CD14-positive monocyte (primary cell): ENCODE measurements at regions not wholly inside any gene's neighbourhood (a gene's known extent, or its start where the extent isn't known, plus 50 kb on each side); places are given as distances from the start of the nearest gene placed in this dataset.

Source experiments
- DNase-seq, 3 donors: peaks; one replicate each; pipeline ENCODE4 v3.0.0-alpha.2; 2011 to 2022
- H2AFZ ChIP-seq: 2 replicates; pipeline ENCODE4 v1.6.0; 2012; ENCODE audit warnings: mild to moderate bottlenecking, low read depth, low read length, inconsistent platforms; ENCODE audit not compliant: insufficient read depth, poor library complexity, severe bottlenecking
- H3K27ac ChIP-seq, 2 donors: 1 replicate in 1 of 2; 2 replicates in 1 of 2; pipeline ENCODE4 v1.5.1; 2012 to 2013; ENCODE audit warnings: low read length in 2 of 2, control low read depth in 1 of 2, inconsistent platforms in 1 of 2, low read depth in 1 of 2, mild to moderate bottlenecking in 1 of 2
- H3K27me3 ChIP-seq, 2 donors: one replicate each; pipeline versions ENCODE4 v1.6.0 to v1.6.1; 2011 to 2013; ENCODE audit warnings: low read length in 2 of 2; ENCODE audit not compliant: control insufficient read depth in 2 of 2, insufficient read depth in 2 of 2
- H3K36me3 ChIP-seq, 2 donors: replicated peaks in 1 of 2; 1 replicate in 1 of 2; 2 replicates in 1 of 2; pipeline versions ENCODE4 v1.5.1 to v1.6.1; 2012 to 2013; ENCODE audit warnings: low read length in 2 of 2, control low read depth in 1 of 2, inconsistent platforms in 1 of 2, mild to moderate bottlenecking in 1 of 2; ENCODE audit not compliant: insufficient read depth in 2 of 2, control insufficient read depth in 1 of 2
- H3K4me1 ChIP-seq, 2 donors: 1 replicate in 1 of 2; 2 replicates in 1 of 2; pipeline versions ENCODE4 v1.5.1 to v1.6.1; 2012 to 2013; ENCODE audit warnings: low read length in 2 of 2, control low read depth in 1 of 2, inconsistent platforms in 1 of 2, mild to moderate bottlenecking in 1 of 2, moderate library complexity in 1 of 2; ENCODE audit not compliant: insufficient read depth in 2 of 2, control insufficient read depth in 1 of 2
- H3K4me2 ChIP-seq: replicated peaks from 2 replicates; pipeline ENCODE3; 2012; ENCODE audit warnings: low read length, moderate library complexity, mild to moderate bottlenecking; ENCODE audit not compliant: poor library complexity, severe bottlenecking; ENCODE audit errors: extremely low read depth
- H3K4me3 ChIP-seq, 3 experiments: fragments of 200-600 bp in 1 of 3; sonication (generic) in 1 of 3; replicated peaks in 1 of 3; 1 replicate in 2 of 3; 2 replicates in 1 of 3; pipeline ENCODE4 v1.5.1; 2011 to 2013; ENCODE audit warnings: low read length in 3 of 3, mild to moderate bottlenecking in 3 of 3, control low read depth in 2 of 3, low read depth in 2 of 3, inconsistent platforms in 1 of 3, moderate library complexity in 1 of 3
- H3K79me2 ChIP-seq: 2 replicates; pipeline ENCODE4 v1.6.0; 2012; ENCODE audit warnings: mild to moderate bottlenecking, control low read depth, inconsistent platforms, low read length, moderate library complexity; ENCODE audit not compliant: insufficient read depth
- H3K9ac ChIP-seq: 2 replicates; pipeline ENCODE4 v1.6.0; 2017; ENCODE audit warnings: low read length, mild to moderate bottlenecking; ENCODE audit not compliant: insufficient read depth, poor library complexity, severe bottlenecking
- H3K9me3 ChIP-seq, 2 donors: replicated peaks in 1 of 2; 1 replicate in 1 of 2; 2 replicates in 1 of 2; pipeline versions ENCODE4 v1.5.1 to v1.6.1; 2012 to 2013; ENCODE audit warnings: low read length in 2 of 2, control low read depth in 1 of 2; ENCODE audit not compliant: control insufficient read depth in 1 of 2, insufficient read depth in 1 of 2
- H4K20me1 ChIP-seq: 2 replicates; pipeline ENCODE4 v1.6.0; 2012; ENCODE audit warnings: mild to moderate bottlenecking, low read length, control low read depth, moderate library complexity; ENCODE audit not compliant: insufficient read depth
- H3K27ac Mint-ChIP-seq, 7 donors: one replicate each; pipeline ENCODE4 v1.8.0; 2020; ENCODE audit warnings: mild to moderate bottlenecking in 7 of 7, mixed read lengths in 7 of 7, moderate library complexity in 6 of 7, inconsistent platforms in 2 of 7
- H3K27me3 Mint-ChIP-seq, 3 donors: one replicate each; pipeline ENCODE4 v1.8.0; 2021 to 2022; ENCODE audit warnings: low read depth in 3 of 3, mild to moderate bottlenecking in 3 of 3, mixed read lengths in 3 of 3, moderate library complexity in 3 of 3, inconsistent platforms in 1 of 3
- H3K36me3 Mint-ChIP-seq, 2 donors: one replicate each; pipeline ENCODE4 v1.8.0; 2020; ENCODE audit warnings: mixed read lengths in 2 of 2, inconsistent platforms in 1 of 2, mild to moderate bottlenecking in 1 of 2
- H3K4me1 Mint-ChIP-seq: one replicate; pipeline ENCODE4 v1.8.0; 2020; ENCODE audit warnings: mild to moderate bottlenecking, mixed read lengths
- H3K4me3 Mint-ChIP-seq, 2 donors: one replicate each; pipeline ENCODE4 v1.8.0; 2020; ENCODE audit warnings: mild to moderate bottlenecking in 2 of 2, mixed read lengths in 2 of 2, moderate library complexity in 1 of 2
- H3K9me3 Mint-ChIP-seq, 7 donors: one replicate each; pipeline ENCODE4 v1.8.0; 2020 to 2022; ENCODE audit warnings: mixed read lengths in 7 of 7, mild to moderate bottlenecking in 6 of 7, moderate library complexity in 6 of 7, inconsistent platforms in 2 of 7
- CTCF ChIP-seq: fragments of 200-600 bp; IDR thresholded peaks from one replicate; pipeline ENCODE4 v1.8.0; 2022; ENCODE audit warnings: antibody characterized with exemption, mild to moderate bottlenecking
- WGBS: methylation state at CpG from one replicate; pipeline ENCODE4 v1.1.5; 2013; ENCODE audit warnings: missing lambda C conversion rate; ENCODE audit not compliant: insufficient coverage; 5-methylcytosine and 5-hydroxymethylcytosine counted together
- intact Hi-C, 2 donors: fragments of 100-400 bp; cut with micrococcal nuclease; formaldehyde crosslinking; loops; one replicate each; pipeline versions ENCODE4 v1.15.0 to v1.15.1; 2023

GRCh38 chr2:241932899-241933178 lies 63.3 kb downstream of the RTP5 start:
- Histone ChIP-seq H3K27me3 (no peaks in the 10 kb centered on the region), H4K20me1 (no peaks in the 10 kb centered on the region), H3K4me1 (no peaks in the 10 kb centered on the region), H3K9me3 (peaks cover 0 to 3% of the 10 kb centered on the region in 2 donors), H2AFZ (no peak overlapping the region), H3K9ac (no peak overlapping the region), H3K4me2 (no peak overlapping the region), H3K4me3 (no peak overlapping the region), H3K36me3 (no peaks in the 10 kb centered on the region), H3K27ac (no peak overlapping the region), H3K79me2 (no peaks in the 10 kb centered on the region)
- DNase-seq: no peak
- Mint-ChIP-seq H3K36me3 (no peaks in the 10 kb centered on the region), H3K27ac (no peak overlapping the region), H3K27me3 (no peaks in the 10 kb centered on the region), H3K4me1 (peaks cover 2% of the 10 kb centered on the region), H3K9me3 (peaks cover 0 to 10% (median 3%) of the 10 kb centered on the region in 7 donors), H3K4me3 (no peak overlapping the region)
- no peak for TF ChIP-seq CTCF
- WGBS: 87% methylated on average over 9 of the region's 9 CpGs
- intact Hi-C loops: no loop called here

- no peaks in the 10 kb centered on the region for H4K20me1 ChIP-seq
- H3K4me1 ChIP-seq: no peaks in the 10 kb centered on the region
- H3K27ac Mint-ChIP-seq: no peak overlapping the region
- H3K4me2 ChIP-seq: no peak overlapping the region
- intact Hi-C loops: no loop called here
- no peak overlapping the region for H3K27ac ChIP-seq
- peaks cover 2% of the 10 kb centered on the region for H3K4me1 Mint-ChIP-seq
- no peak for DNase-seq
- H3K9ac ChIP-seq: no peak overlapping the region
- H3K9me3 ChIP-seq: peaks cover 0 to 3% of the 10 kb centered on the region in 2 donors
- H3K27me3 ChIP-seq: no peaks in the 10 kb centered on the region
- H3K4me3 ChIP-seq: no peak overlapping the region
- TF ChIP-seq CTCF: no peak
- H3K4me3 Mint-ChIP-seq: no peak overlapping the region
- no peaks in the 10 kb centered on the region for H3K79me2 ChIP-seq
- 89% methylated on average over 10 of the region's 11 CpGs for WGBS
- peaks cover 0 to 10% (median 3%) of the 10 kb centered on the region in 7 donors for H3K9me3 Mint-ChIP-seq
- no peaks in the 10 kb centered on the region for H3K36me3 ChIP-seq
- no peak overlapping the region for H2AFZ ChIP-seq
- no peaks in the 10 kb centered on the region for H3K27me3 Mint-ChIP-seq
- no peaks in the 10 kb centered on the region for H3K36me3 Mint-ChIP-seq
Measured at GRCh38 chr2:241933179-241933911, 63.8 kb downstream of the RTP5 start.
